MM.1S (cell line): ENCODE measurements at regions not wholly inside any gene's neighbourhood (a gene's known extent, or its start where the extent isn't known, plus 50 kb on each side); places are given as distances from the start of the nearest gene placed in this dataset.

Experiments used
- CTCF ChIP-seq: fragments of 300-600 bp; sonication (generic); IDR thresholded peaks from 2 replicates; pipeline ENCODE4 v1.5.1; 2016; ENCODE audit warnings: antibody characterized with exemption, low read length, mixed read lengths
- EZH2phosphoT487 ChIP-seq: fragments of 300-600 bp; sonication (generic); IDR thresholded peaks from 2 replicates; pipeline ENCODE4 v1.6.1; 2018; ENCODE audit warnings: antibody characterized with exemption, low read length

DNA sequence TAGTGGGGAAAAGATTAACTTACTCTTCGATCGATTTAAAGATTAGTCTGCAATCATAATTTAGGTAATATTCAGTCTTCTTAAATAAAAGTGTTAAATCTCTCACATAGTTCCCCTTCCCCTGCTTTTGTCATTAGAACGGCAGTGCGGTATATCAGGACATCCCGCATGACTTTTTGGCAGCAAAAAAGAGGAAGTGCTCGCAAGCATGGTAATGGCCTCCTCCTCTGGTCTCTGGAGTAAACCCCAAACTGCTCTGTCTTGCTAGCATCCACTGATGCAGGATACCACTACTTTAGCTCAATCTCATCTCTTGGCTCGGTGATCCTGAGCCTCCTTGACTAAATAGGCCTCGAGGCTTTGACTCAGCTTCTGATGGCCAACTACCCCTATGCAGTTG is 78.7 kb upstream of the VAV3 start:
- no peak for TF ChIP-seq CTCF
- no peak for TF ChIP-seq EZH2phosphoT487
